ENCODE measurements at regions not wholly inside any gene's neighbourhood (a gene's known extent, or its start where the extent isn't known, plus 50 kb on each side); places are given as distances from the start of the nearest gene placed in this dataset.

GRCh38 chr15:100764778-100765466 lies 114.7 kb upstream of the ALDH1A3 start (continued):
- TF ChIP-seq REST (IDR thresholded peaks at IDR 0.05; ENCODE audit: low read depth, low read length) (0 out of 2 replicates have a peak, but pooled peaks have one; percentile 5), JUND (IDR thresholded peaks at IDR 0.05) (no peak; the same call in 1 of the 2 replicates), TEAD4 (IDR thresholded peaks at IDR 0.05; ENCODE audit: borderline replicate concordance, insufficient read depth) (peak; percentile 52; the same call in 1 of the 2 replicates), TAF1 (IDR thresholded peaks at IDR 0.05; ENCODE audit: borderline replicate concordance, low read depth, low read length) (no peak), EP300 (IDR thresholded peaks at IDR 0.05; ENCODE audit: borderline replicate concordance in 1 of 2, low read depth in 1 of 2, low read length in 1 of 2) (peak in 1 of 2 experiments; percentile 68; a peak in 1 of 4 replicates), PBX3 (IDR thresholded peaks at IDR 0.05) (peak; percentile 63), CHD2 (IDR thresholded peaks at IDR 0.05; ENCODE audit: low read length, partially characterized antibody) (no peak), EZH2phosphoT487 (IDR thresholded peaks at IDR 0.05; ENCODE audit: borderline replicate concordance, low read depth) (no peak), SIN3A (IDR thresholded peaks at IDR 0.05; ENCODE audit: borderline replicate concordance, low read depth, low read length) (no peak), FOSL2 (IDR thresholded peaks at IDR 0.05; ENCODE audit: borderline replicate concordance, low read depth) (no peak; the same call in 1 of the 2 replicates), MXI1 (IDR thresholded peaks at IDR 0.05; ENCODE audit: low read depth, low read length) (no peak), IRF3 (IDR thresholded peaks at IDR 0.05; ENCODE audit: low read depth, low read length) (no peak), GATA2 (CRISPR knock-in tag; IDR thresholded peaks at IDR 0.05) (no peak), TCF12 (IDR thresholded peaks at IDR 0.05) (peak; percentile 79), ELF1 (IDR thresholded peaks at IDR 0.05) (no peak)
